ENCODE measurements at regions not wholly inside any gene's neighbourhood (a gene's known extent, or its start where the extent isn't known, plus 50 kb on each side); places are given as distances from the start of the nearest gene placed in this dataset.

- Histone ChIP-seq H3K4me1 (ENCODE audit: control insufficient read depth in 3 of 3, insufficient read depth in 3 of 3, low read length in 3 of 3) (peaks cover 0 to 1% (median under 1%) of the 10 kb centered on the region in 3 donors), H3K27ac (ENCODE audit: low read depth, low read length) (no peak overlapping the region), H3K9me3 (ENCODE audit: control insufficient read depth in 3 of 3, low read length in 3 of 3) (no peaks in the 10 kb centered on the region), H3K27me3 (ENCODE audit: control insufficient read depth in 3 of 3, insufficient read depth in 3 of 3, low read length in 3 of 3) (peaks cover 15 to 32% (median 15%) of the 10 kb centered on the region in 3 donors), H3K9ac (ENCODE audit: low read depth in 1 of 3, low read length in 3 of 3) (no peak overlapping the region), H3K4me3 (ENCODE audit: low read length in 3 of 3) (no peak overlapping the region), H3K36me3 (ENCODE audit: control insufficient read depth in 3 of 3, insufficient read depth in 3 of 3, low read length in 3 of 3) (no peaks in the 10 kb centered on the region)
These were observed 63.8 kb upstream of the THY1 start for GRCh38 chr11:119486691-119487259.

GRCh38 chr11:119486016-119486415 is 63.0 kb upstream of the THY1 start:
- Histone ChIP-seq H3K9me3 (ENCODE audit: control insufficient read depth in 3 of 3, low read length in 3 of 3) (no peaks in the 10 kb centered on the region), H3K27ac (ENCODE audit: low read depth, low read length) (no peak overlapping the region), H3K4me1 (ENCODE audit: control insufficient read depth in 3 of 3, insufficient read depth in 3 of 3, low read length in 3 of 3) (peaks cover 4 to 6% (median 6%) of the 10 kb centered on the region in 3 donors), H3K9ac (ENCODE audit: low read depth in 1 of 3, low read length in 3 of 3) (no peak overlapping the region), H3K27me3 (ENCODE audit: control insufficient read depth in 3 of 3, insufficient read depth in 3 of 3, low read length in 3 of 3) (peaks cover 16 to 32% (median 17%) of the 10 kb centered on the region in 3 donors), H3K4me3 (ENCODE audit: low read length in 3 of 3) (no peak overlapping the region), H3K36me3 (ENCODE audit: control insufficient read depth in 3 of 3, insufficient read depth in 3 of 3, low read length in 3 of 3) (no peaks in the 10 kb centered on the region)

- Histone ChIP-seq H3K9ac (ENCODE audit: low read depth in 1 of 3, low read length in 3 of 3) (no peak overlapping the region), H3K27ac (ENCODE audit: low read depth, low read length) (no peak overlapping the region), H3K36me3 (ENCODE audit: control insufficient read depth in 3 of 3, insufficient read depth in 3 of 3, low read length in 3 of 3) (no peaks in the 10 kb centered on the region), H3K4me3 (ENCODE audit: low read length in 3 of 3) (no peak overlapping the region), H3K4me1 (ENCODE audit: control insufficient read depth in 3 of 3, insufficient read depth in 3 of 3, low read length in 3 of 3) (peaks cover 4 to 8% (median 8%) of the 10 kb centered on the region in 3 donors), H3K9me3 (ENCODE audit: control insufficient read depth in 3 of 3, low read length in 3 of 3) (no peaks in the 10 kb centered on the region), H3K27me3 (ENCODE audit: control insufficient read depth in 3 of 3, insufficient read depth in 3 of 3, low read length in 3 of 3) (peaks cover 16 to 32% (median 20%) of the 10 kb centered on the region in 3 donors)
These were observed 62.0 kb upstream of the THY1 start for GRCh38 chr11:119484741-119485605.

DNA sequence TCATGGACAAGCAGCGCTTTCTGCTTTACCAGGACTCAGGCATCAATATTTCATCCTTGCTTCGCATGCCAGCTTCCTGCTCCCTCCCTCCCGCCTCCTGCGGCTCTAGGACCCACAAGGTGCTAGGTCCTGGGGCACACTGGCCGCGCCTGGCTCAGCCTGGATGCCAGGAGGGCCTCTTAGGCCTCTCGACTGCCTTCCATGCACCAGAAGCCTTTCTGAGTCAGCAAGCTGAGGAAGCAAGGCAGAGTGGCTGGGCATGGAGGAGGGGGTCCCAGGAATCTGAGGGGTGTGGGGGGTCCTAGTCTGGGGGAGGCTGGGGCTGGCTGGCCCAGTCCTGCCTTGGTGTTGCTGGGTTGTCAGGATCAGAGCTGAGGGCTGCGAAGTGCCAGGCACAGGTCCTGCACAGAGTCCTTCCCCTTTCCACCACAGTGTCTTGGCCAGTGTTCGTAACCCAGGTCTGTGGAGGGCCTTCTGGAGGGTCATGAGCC is 61.0 kb upstream of the THY1 start:
- H3K9me3 ChIP-seq (ENCODE audit: control insufficient read depth in 3 of 3, low read length in 3 of 3): no peaks in the 10 kb centered on the region
- H3K36me3 ChIP-seq (ENCODE audit: control insufficient read depth in 3 of 3, insufficient read depth in 3 of 3, low read length in 3 of 3): no peaks in the 10 kb centered on the region
- peaks cover 4 to 8% (median 8%) of the 10 kb centered on the region in 3 donors for H3K4me1 ChIP-seq (ENCODE audit: control insufficient read depth in 3 of 3, insufficient read depth in 3 of 3, low read length in 3 of 3)
- H3K4me3 ChIP-seq (ENCODE audit: low read length in 3 of 3): no peak overlapping the region
- H3K27me3 ChIP-seq (ENCODE audit: control insufficient read depth in 3 of 3, insufficient read depth in 3 of 3, low read length in 3 of 3): peaks cover 16 to 29% (median 17%) of the 10 kb centered on the region in 3 donors
- H3K9ac ChIP-seq (ENCODE audit: low read depth in 1 of 3, low read length in 3 of 3): no peak overlapping the region
- no peak overlapping the region for H3K27ac ChIP-seq (ENCODE audit: low read depth, low read length)

- H3K36me3 ChIP-seq (ENCODE audit: control insufficient read depth in 3 of 3, insufficient read depth in 3 of 3, low read length in 3 of 3): no peaks in the 10 kb centered on the region
These were observed 60.4 kb upstream of the THY1 start for GRCh38 chr11:119483341-119483880.

DNA sequence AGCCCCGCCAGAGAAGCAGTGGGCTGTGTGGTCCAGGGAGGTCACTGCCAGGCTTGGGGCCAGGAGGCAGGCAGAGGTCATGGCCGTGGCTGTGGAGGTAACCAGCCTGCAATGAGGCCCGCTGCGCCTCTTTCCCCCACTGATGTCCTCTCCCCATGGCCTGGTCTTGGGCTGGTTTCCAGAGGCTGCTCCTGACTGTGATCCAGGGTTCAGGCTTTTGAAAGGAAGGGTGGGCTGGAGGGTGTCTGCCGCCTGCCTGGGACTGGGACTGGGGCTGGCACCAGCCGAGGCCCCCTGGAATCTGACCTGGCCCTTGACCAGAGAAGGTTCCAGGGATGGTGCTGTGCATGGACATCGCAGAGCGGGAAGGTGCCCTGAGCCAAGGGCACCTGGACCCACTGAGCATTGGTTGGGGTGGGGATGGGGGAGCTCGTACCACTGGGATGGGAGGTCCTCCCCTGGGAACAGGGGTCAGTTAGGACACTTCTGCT is 59.6 kb upstream of the THY1 start:
- Histone ChIP-seq H3K4me1 (ENCODE audit: control insufficient read depth in 3 of 3, insufficient read depth in 3 of 3, low read length in 3 of 3) (peaks cover 4 to 8% (median 8%) of the 10 kb centered on the region in 3 donors), H3K4me3 (ENCODE audit: low read length in 3 of 3) (no peak overlapping the region), H3K27me3 (ENCODE audit: control insufficient read depth in 3 of 3, insufficient read depth in 3 of 3, low read length in 3 of 3) (peaks cover 7 to 21% (median 17%) of the 10 kb centered on the region in 3 donors), H3K9ac (ENCODE audit: low read depth in 1 of 3, low read length in 3 of 3) (no peak overlapping the region), H3K27ac (ENCODE audit: low read depth, low read length) (no peak overlapping the region), H3K9me3 (ENCODE audit: control insufficient read depth in 3 of 3, low read length in 3 of 3) (no peaks in the 10 kb centered on the region), H3K36me3 (ENCODE audit: control insufficient read depth in 3 of 3, insufficient read depth in 3 of 3, low read length in 3 of 3) (no peaks in the 10 kb centered on the region)

More at GRCh38 chr11:119483341-119483880, 60.4 kb upstream of the THY1 start:
- no peak overlapping the region for H3K27ac ChIP-seq (ENCODE audit: low read depth, low read length)
- no peaks in the 10 kb centered on the region for H3K9me3 ChIP-seq (ENCODE audit: control insufficient read depth in 3 of 3, low read length in 3 of 3)
- no peak overlapping the region for H3K9ac ChIP-seq (ENCODE audit: low read depth in 1 of 3, low read length in 3 of 3)
- H3K4me3 ChIP-seq (ENCODE audit: low read length in 3 of 3): no peak overlapping the region
- H3K4me1 ChIP-seq (ENCODE audit: control insufficient read depth in 3 of 3, insufficient read depth in 3 of 3, low read length in 3 of 3): peaks cover 4 to 8% (median 8%) of the 10 kb centered on the region in 3 donors
- H3K27me3 ChIP-seq (ENCODE audit: control insufficient read depth in 3 of 3, insufficient read depth in 3 of 3, low read length in 3 of 3): peaks cover 12 to 26% (median 17%) of the 10 kb centered on the region in 3 donors

GRCh38 chr11:119481667-119482400 is 58.9 kb upstream of the THY1 start:
- H3K9ac ChIP-seq (ENCODE audit: low read depth in 1 of 3, low read length in 3 of 3): peak overlapping the region in 1 of 3 donors; percentile 25
- no peak overlapping the region for H3K27ac ChIP-seq (ENCODE audit: low read depth, low read length)
- H3K4me3 ChIP-seq (ENCODE audit: low read length in 3 of 3): peak overlapping the region in 1 of 3 donors; percentile 45
- peaks cover 4 to 8% (median 8%) of the 10 kb centered on the region in 3 donors for H3K4me1 ChIP-seq (ENCODE audit: control insufficient read depth in 3 of 3, insufficient read depth in 3 of 3, low read length in 3 of 3)
- no peaks in the 10 kb centered on the region for H3K9me3 ChIP-seq (ENCODE audit: control insufficient read depth in 3 of 3, low read length in 3 of 3)
- H3K36me3 ChIP-seq (ENCODE audit: control insufficient read depth in 3 of 3, insufficient read depth in 3 of 3, low read length in 3 of 3): no peaks in the 10 kb centered on the region
- H3K27me3 ChIP-seq (ENCODE audit: control insufficient read depth in 3 of 3, insufficient read depth in 3 of 3, low read length in 3 of 3): peaks cover 7 to 20% (median 16%) of the 10 kb centered on the region in 3 donors

DNA sequence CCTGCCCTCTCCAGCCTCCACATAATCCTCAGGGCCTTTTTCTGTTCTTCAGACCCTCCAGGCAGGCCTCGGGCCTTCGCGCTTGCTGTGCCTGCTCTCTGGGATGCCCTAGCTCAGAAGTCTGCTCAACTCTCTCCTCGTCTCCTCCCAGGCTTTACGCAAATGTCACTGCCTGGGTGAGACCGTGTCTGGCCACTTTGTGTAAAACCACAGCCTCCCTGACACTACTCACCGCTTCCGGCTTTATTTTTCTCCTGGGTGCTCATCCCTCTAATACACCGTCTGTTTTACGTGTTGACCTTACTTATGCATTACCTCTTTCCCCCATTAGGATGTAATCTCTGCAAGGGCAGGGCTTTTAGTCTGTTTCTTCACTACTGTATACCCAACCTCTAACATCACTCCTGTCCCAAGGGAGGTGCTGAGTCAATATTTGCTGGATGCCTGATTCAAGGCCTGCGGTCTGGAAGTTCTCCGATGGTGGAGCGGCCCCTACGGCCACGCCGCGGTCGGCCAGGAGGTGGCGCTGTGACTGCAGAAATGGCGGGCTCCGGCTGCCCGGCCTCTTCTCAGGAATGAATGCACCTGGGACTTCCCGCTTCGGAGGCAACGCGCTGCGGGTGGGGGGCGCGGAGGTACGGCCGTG is 58.2 kb upstream of the THY1 start:
- H3K4me1 ChIP-seq (ENCODE audit: control insufficient read depth in 3 of 3, insufficient read depth in 3 of 3, low read length in 3 of 3): peaks cover 4 to 8% (median 8%) of the 10 kb centered on the region in 3 donors
- H3K27ac ChIP-seq (ENCODE audit: low read depth, low read length): no peak overlapping the region
- H3K36me3 ChIP-seq (ENCODE audit: control insufficient read depth in 3 of 3, insufficient read depth in 3 of 3, low read length in 3 of 3): no peaks in the 10 kb centered on the region
- peaks cover 7 to 17% (median 12%) of the 10 kb centered on the region in 3 donors for H3K27me3 ChIP-seq (ENCODE audit: control insufficient read depth in 3 of 3, insufficient read depth in 3 of 3, low read length in 3 of 3)
- no peaks in the 10 kb centered on the region for H3K9me3 ChIP-seq (ENCODE audit: control insufficient read depth in 3 of 3, low read length in 3 of 3)
- peak overlapping the region in 1 of 3 donors; percentile 25 for H3K9ac ChIP-seq (ENCODE audit: low read depth in 1 of 3, low read length in 3 of 3)
- H3K4me3 ChIP-seq (ENCODE audit: low read length in 3 of 3): peak overlapping the region in 1 of 3 donors; percentile 45
